Mucosa of descending colon (tissue), 3 donors: ENCODE measurements at regions not wholly inside any gene's neighbourhood (a gene's known extent, or its start where the extent isn't known, plus 50 kb on each side); places are given as distances from the start of the nearest gene placed in this dataset.

Source experiments
- ATAC-seq: fragments of 200-7000 bp; cut with Tn5 transposase; one replicate; pipeline ENCODE4 v1.9.1; 2020; ENCODE audit warnings: mild to moderate bottlenecking, moderate library complexity
- DNase-seq, 3 donors: peaks; one replicate each; pipeline ENCODE4 v3.0.0-alpha.2; 2020
- H3K36me3 ChIP-seq: fragments of 200-600 bp; one replicate; pipeline ENCODE4 v1.8.0; 2021; ENCODE audit warnings: low read depth, mild to moderate bottlenecking
- H3K4me1 ChIP-seq: fragments of 200-600 bp; one replicate; pipeline ENCODE4 v1.8.0; 2021; ENCODE audit warnings: low read depth, mild to moderate bottlenecking
- H3K4me3 ChIP-seq: fragments of 200-600 bp; one replicate; pipeline ENCODE4 v1.8.0; 2021; ENCODE audit warnings: mild to moderate bottlenecking
- H3K9me3 ChIP-seq: fragments of 200-600 bp; one replicate; pipeline ENCODE4 v1.8.0; 2021; ENCODE audit warnings: mild to moderate bottlenecking
- intact Hi-C, 2 donors: fragments of 100-400 bp; cut with DNase I in 1 of 2; cut with micrococcal nuclease in 1 of 2; formaldehyde crosslinking; loops; one replicate each; pipeline versions ENCODE4 v1.11.0 to v1.11.1; 2022; cut with DNase I, micrococcal nuclease
- TF ChIP-seq, protein P1 (sequence below): fragments of 200-600 bp; IDR thresholded peaks from one replicate; pipeline ENCODE4 v1.8.0; 2022; ENCODE audit warnings: antibody characterized with exemption, mild to moderate bottlenecking
- donor health status: DM: no; HTN: no; CAD: no; lungs with moderate emphysema.
- donor health status: DM: no; HTN: no; CAD: no.
- donor health status: DM: no; HTN: yes; CAD: no.

DNA sequence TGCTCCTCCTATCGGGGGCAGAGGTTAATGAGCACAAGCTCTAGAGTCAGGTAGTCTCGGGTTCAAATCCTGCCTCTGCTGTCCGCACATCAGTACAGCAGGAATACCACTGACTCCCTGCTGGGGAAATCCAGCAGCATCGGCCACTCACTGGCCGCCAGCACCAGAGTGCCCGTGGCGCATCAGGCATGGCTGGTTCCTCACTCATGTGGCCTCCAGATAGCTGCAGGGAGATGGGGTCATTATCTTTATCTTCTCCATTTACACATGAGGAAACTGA, 137.6 kb upstream of the COL5A1 start:
- intact Hi-C loops, result no loop called here
- no peak for DNase-seq
- Histone ChIP-seq H3K4me1 (no peaks in the 10 kb centered on the region), H3K9me3 (no peaks in the 10 kb centered on the region), H3K4me3 (no peak overlapping the region), H3K36me3 (no peaks in the 10 kb centered on the region)
- no peak for ATAC-seq
- TF ChIP-seq, protein P1, sequence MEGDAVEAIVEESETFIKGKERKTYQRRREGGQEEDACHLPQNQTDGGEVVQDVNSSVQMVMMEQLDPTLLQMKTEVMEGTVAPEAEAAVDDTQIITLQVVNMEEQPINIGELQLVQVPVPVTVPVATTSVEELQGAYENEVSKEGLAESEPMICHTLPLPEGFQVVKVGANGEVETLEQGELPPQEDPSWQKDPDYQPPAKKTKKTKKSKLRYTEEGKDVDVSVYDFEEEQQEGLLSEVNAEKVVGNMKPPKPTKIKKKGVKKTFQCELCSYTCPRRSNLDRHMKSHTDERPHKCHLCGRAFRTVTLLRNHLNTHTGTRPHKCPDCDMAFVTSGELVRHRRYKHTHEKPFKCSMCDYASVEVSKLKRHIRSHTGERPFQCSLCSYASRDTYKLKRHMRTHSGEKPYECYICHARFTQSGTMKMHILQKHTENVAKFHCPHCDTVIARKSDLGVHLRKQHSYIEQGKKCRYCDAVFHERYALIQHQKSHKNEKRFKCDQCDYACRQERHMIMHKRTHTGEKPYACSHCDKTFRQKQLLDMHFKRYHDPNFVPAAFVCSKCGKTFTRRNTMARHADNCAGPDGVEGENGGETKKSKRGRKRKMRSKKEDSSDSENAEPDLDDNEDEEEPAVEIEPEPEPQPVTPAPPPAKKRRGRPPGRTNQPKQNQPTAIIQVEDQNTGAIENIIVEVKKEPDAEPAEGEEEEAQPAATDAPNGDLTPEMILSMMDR, result no peak

DNA sequence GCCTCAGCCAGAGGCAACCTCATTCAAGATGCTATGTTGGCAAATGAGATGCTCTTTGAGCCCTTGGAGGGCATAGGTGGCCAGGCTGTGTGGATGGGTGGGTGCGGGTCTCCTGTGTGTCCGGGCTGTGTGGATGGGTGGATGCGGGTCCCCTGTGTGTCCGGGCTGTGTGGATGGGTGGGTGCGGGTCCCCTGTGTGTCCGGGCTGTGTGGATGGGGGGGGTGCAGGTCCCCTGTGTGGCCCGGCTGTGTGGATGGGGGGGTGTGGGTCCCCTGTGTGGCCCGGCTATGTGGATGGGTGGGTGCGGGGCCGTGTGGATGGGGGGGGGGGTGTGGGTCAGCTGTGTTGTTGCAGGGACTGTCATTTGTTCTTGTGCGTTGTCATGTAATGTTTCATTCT, 136.6 kb upstream of the COL5A1 start:
- Histone ChIP-seq H3K9me3 (no peaks in the 10 kb centered on the region), H3K4me3 (no peak overlapping the region), H3K4me1 (no peaks in the 10 kb centered on the region), H3K36me3 (no peaks in the 10 kb centered on the region)
- no peak for DNase-seq
- TF ChIP-seq, protein P1, result no peak
- intact Hi-C loops, result no loop called here
- no peak for ATAC-seq

DNA sequence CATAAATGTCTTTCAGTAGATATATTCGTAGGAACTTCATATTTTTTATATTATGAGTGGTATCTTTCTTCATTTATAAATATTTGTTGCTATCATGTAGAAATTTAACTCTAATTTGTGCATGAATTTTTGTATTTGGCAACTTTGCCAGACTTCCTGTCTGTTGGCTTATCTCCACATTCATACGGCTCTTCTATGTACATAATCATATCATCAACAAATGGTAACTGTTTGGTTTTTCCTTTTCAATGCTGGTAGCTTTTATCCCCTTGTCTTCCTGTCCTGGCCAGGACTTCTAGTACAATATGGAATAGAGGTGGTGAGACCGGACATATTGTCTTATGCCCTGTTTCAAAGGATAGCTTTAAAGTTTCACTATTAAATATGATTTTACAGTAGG, 132.3 kb upstream of the COL5A1 start:
- no peak for ATAC-seq
- no peak for DNase-seq
- Histone ChIP-seq H3K4me1 (no peaks in the 10 kb centered on the region), H3K4me3 (no peak overlapping the region), H3K9me3 (no peaks in the 10 kb centered on the region), H3K36me3 (no peaks in the 10 kb centered on the region)
- intact Hi-C loops, result no loop called here
- TF ChIP-seq, protein P1, result no peak

DNA sequence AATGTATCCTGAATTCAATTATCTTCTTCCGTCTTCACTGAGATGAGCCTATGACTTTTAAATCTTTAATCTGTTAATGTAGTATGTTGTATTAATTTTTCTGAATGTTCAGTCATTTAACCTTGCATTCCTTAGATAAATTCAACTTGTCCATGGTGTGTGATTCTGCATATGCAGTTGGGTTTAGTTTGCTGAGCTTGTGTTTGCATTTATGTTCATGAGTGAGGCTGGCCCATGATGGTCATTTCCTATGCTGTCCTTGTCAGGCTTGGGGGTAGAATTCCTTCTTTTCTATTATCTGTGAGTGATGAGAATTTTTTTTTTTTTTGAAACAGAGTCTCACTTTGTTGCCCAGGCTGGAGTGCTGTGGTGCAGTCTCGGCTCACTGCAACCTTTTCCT, 131.8 kb upstream of the COL5A1 start:
- no peaks in the 10 kb centered on the region for H3K4me1 ChIP-seq
- DNase-seq, result no peak
- no peak overlapping the region for H3K4me3 ChIP-seq
- TF ChIP-seq, protein P1, result no peak
- no peak for ATAC-seq
- no peaks in the 10 kb centered on the region for H3K36me3 ChIP-seq
- intact Hi-C loops, result no loop called here
- H3K9me3 ChIP-seq, result no peaks in the 10 kb centered on the region

DNA sequence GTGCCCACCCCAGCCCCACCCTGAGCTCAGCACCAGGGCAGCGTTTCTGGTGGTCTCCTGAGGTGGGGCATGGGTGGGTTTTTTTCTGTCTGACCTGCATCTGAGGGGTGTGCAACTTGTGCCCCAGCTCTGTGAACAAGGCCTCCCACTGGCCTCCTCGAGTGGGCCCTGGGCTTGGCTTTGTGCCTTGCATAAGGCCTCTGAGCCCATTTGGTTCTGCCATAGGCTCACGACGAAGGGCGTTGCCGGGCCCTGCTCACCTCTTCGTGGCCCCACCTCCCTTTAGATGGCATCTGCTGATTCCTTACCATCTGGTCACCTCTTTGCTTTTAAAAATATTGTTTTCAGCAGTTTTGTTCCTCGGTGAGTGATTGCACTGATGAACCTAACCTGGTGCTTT, 127.1 kb upstream of the COL5A1 start:
- TF ChIP-seq, protein P1, result no peak
- intact Hi-C loops, result no loop called here
- Histone ChIP-seq H3K36me3 (no peaks in the 10 kb centered on the region), H3K4me3 (no peak overlapping the region), H3K9me3 (no peaks in the 10 kb centered on the region), H3K4me1 (no peaks in the 10 kb centered on the region)
- DNase-seq (no peak), ATAC-seq (no peak)

DNA sequence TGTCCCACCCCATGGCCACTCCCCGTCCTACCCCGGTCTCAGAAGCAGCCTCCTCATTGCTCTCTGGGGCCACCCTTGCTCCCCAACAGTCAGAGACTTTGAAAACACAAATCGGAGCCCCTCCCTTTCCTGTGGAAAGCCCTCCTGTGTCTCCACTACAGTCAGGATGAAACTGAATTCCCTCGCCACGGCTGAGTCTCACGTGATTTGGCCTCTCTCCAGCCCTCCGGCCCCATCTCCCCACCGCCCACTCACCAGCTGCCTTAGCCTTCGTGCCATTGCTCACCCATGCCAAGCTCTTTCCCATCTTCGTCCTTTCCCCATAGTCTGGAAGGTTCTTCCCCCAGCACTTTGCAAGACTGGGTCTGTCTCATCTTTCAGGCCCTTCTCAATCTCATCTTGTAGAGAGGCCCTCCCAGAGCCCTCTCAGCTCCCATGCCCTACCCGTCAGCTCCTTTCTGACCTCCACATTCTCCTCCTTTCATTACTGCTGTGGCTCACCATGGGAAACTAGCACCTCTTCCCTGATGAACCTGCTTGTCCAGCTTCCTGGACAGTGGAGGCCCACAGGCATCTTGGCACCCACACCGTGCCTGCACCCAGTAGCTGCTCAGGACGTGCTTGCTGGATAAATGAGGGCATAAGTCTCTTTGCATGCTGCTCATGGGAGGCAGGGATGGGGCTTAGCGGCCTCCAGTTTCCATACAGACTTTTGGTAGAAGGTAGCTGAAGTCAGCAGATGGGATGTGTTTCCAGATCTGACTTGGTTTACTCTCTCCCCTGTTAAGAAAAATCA, 126.4 kb upstream of the COL5A1 start:
- ATAC-seq (no peak), DNase-seq (no peak)
- Histone ChIP-seq H3K4me3 (no peak overlapping the region), H3K9me3 (no peaks in the 10 kb centered on the region), H3K4me1 (no peaks in the 10 kb centered on the region), H3K36me3 (no peaks in the 10 kb centered on the region)
- TF ChIP-seq, protein P1, result no peak
- intact Hi-C loops, result no loop called here
